ENCODE measurements at regions not wholly inside any gene's neighbourhood (a gene's known extent, or its start where the extent isn't known, plus 50 kb on each side); places are given as distances from the start of the nearest gene placed in this dataset.

GRCh38 chr14:22429546-22430294, 159.3 kb downstream of the DAD1 start:
- Histone ChIP-seq H3K9ac (ENCODE audit: insufficient read depth, low read length, poor library complexity, severe bottlenecking) (no peak overlapping the region), H3K4me3 (replicated peaks in 1 of 3; ENCODE audit: low read depth in 2 of 3, low read length in 3 of 3) (peak overlapping the region in 1 of 3 experiments; percentile 74)

More at GRCh38 chr14:22429546-22430294, 159.3 kb downstream of the DAD1 start:
- Mint-ChIP-seq H3K36me3 (peaks cover 0 to 3% of the 10 kb centered on the region in 2 donors), H3K4me3 (peak overlapping the region in 1 of 2 donors; percentile 52), H3K9me3 (no peaks in the 10 kb centered on the region), H3K4me1 (peaks cover 67% of the 10 kb centered on the region), H3K27ac (peak overlapping the region; percentile 77 to 94 (median 85)), H3K27me3 (ENCODE audit: low read depth in 3 of 3) (no peaks in the 10 kb centered on the region)
- H3K9me3 ChIP-seq (replicated peaks in 1 of 2; ENCODE audit: control insufficient read depth in 1 of 2, insufficient read depth in 1 of 2, low read length in 2 of 2): no peaks in the 10 kb centered on the region
- H3K27ac ChIP-seq (ENCODE audit: low read depth in 1 of 2, low read length in 2 of 2): peak overlapping the region; percentile 34 to 91
- TF ChIP-seq CTCF (IDR thresholded peaks at IDR 0.05): no peak
- intact Hi-C loops (cut with micrococcal nuclease): no loop called here
- peaks cover 17% of the 10 kb centered on the region for H3K79me2 ChIP-seq (ENCODE audit: insufficient read depth, low read length)
- no CpG with 5 or more reads among the region's 7 CpGs for WGBS (ENCODE audit: insufficient coverage)
- H2AFZ ChIP-seq (ENCODE audit: insufficient read depth, low read depth, low read length, poor library complexity, severe bottlenecking): peak overlapping the region; percentile 68
- H3K36me3 ChIP-seq (replicated peaks in 1 of 2; ENCODE audit: control insufficient read depth in 1 of 2, insufficient read depth in 2 of 2, low read length in 2 of 2): no peaks in the 10 kb centered on the region
- peak overlapping the region; percentile 80 for H3K4me2 ChIP-seq (replicated peaks; ENCODE audit: extremely low read depth, low read length, poor library complexity, severe bottlenecking)
- no peaks in the 10 kb centered on the region for H4K20me1 ChIP-seq (ENCODE audit: insufficient read depth, low read length)
- DNase-seq: no peak
- H3K27me3 ChIP-seq (ENCODE audit: control insufficient read depth in 2 of 2, insufficient read depth in 2 of 2, low read length in 2 of 2): no peaks in the 10 kb centered on the region
- peaks cover 51 to 61% of the 10 kb centered on the region in 2 donors for H3K4me1 ChIP-seq (ENCODE audit: control insufficient read depth in 1 of 2, insufficient read depth in 2 of 2, low read length in 2 of 2)

Measured in CD14-positive monocyte (primary cell).